OCI-LY3 (cell line): ENCODE measurements at regions not wholly inside any gene's neighbourhood (a gene's known extent, or its start where the extent isn't known, plus 50 kb on each side); places are given as distances from the start of the nearest gene placed in this dataset.
"Not testable (repeated sequence)": the region's sequence is repeated elsewhere in the genome, so short reads cannot be mapped to it uniquely, and the experiment has no call there.

Source experiments
- H2AFZ ChIP-seq: fragments of 200-600, 300-600 bp; shearing (Covaris generic); 2 replicates; pipeline ENCODE4 v1.6.0; 2014; ENCODE audit warnings: antibody characterized with exemption, low read depth, low read length
- H3K27ac ChIP-seq: fragments of 200-600, 300-600 bp; sonication (generic); 2 replicates; pipeline ENCODE4 v1.5.1; 2014; ENCODE audit warnings: mild to moderate bottlenecking, low read length, moderate library complexity, mixed read lengths
- H3K27me3 ChIP-seq: fragments of 200-600, 300-600 bp; sonication (generic); 2 replicates; pipeline ENCODE4 v1.6.1; 2014; ENCODE audit warnings: low read depth, low read length, mixed read lengths
- H3K36me3 ChIP-seq: fragments of 200-600, 300-600 bp; sonication (generic); replicated peaks from 2 replicates; pipeline ENCODE3; 2014; ENCODE audit warnings: low read depth, low read length, mixed read lengths
- H3K4me1 ChIP-seq: fragments of 300-600, 200-600 bp; sonication (generic); 2 replicates; pipeline ENCODE4 v1.6.1; 2014; ENCODE audit warnings: low read length, mixed read lengths
- H3K4me2 ChIP-seq: fragments of 200-600, 300-600 bp; sonication (generic); 2 replicates; pipeline ENCODE4 v1.6.1; 2014; ENCODE audit warnings: low read length, mixed read lengths
- H3K4me3 ChIP-seq: fragments of 300-600, 200-600 bp; sonication (generic); 2 replicates; pipeline ENCODE4 v1.5.1; 2014; ENCODE audit warnings: antibody characterized with exemption, mild to moderate bottlenecking, low read length, moderate library complexity
- H3K79me2 ChIP-seq: fragments of 300-600, 200-600 bp; shearing (Covaris generic); 2 replicates; pipeline ENCODE4 v1.6.1; 2014; ENCODE audit warnings: mild to moderate bottlenecking, low read length, mixed read lengths
- H3K9ac ChIP-seq: fragments of 300-600, 200-600 bp; shearing (Covaris generic); 2 replicates; pipeline ENCODE4 v1.6.0; 2014; ENCODE audit warnings: mild to moderate bottlenecking, low read length, moderate library complexity
- H3K9me3 ChIP-seq: fragments of 200-600, 300-600 bp; shearing (Covaris generic); 2 replicates; pipeline ENCODE4 v1.6.1; 2014; ENCODE audit warnings: low read length, mixed read lengths; ENCODE audit not compliant: insufficient read depth
- H4K20me1 ChIP-seq: fragments of 200-600, 300-600 bp; sonication (generic); 2 replicates; pipeline ENCODE4 v1.6.1; 2016; ENCODE audit warnings: low read length, mixed read lengths; ENCODE audit not compliant: insufficient read depth
- CTCF ChIP-seq: fragments of 200-600, 300-600 bp; sonication (generic); IDR thresholded peaks from 2 replicates; pipeline ENCODE4 v1.5.1; 2014; ENCODE audit warnings: antibody characterized with exemption, low read length, low read depth
- EZH2phosphoT487 ChIP-seq: fragments of 200-600 bp; shearing (Covaris generic); IDR thresholded peaks from 2 replicates; pipeline ENCODE4 v1.6.1; 2018; ENCODE audit warnings: antibody characterized with exemption, mixed run types, low read depth

DNA sequence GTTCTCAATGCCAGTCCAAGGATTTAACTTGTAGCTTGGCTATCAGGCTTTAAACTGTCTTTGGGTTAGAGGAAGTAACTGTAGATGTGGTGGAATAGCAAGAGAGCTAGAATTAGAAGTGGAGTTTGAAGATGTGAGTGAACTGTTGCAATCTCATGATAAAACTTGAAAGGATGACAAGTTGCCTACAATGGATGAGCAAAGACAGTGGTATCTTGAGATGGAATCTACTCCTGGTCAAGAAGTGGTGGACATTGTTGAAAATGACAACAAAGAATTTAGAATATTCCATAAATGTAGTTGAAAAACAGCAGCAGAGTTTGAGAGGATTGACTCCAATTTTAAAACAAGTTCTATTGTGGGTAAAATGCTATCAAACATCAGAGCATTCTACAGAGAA is 199.0 kb downstream of the DUSP6 start:
- Histone ChIP-seq H3K4me1 (peaks cover 13% of the 10 kb centered on the region), H3K4me2 (no peak overlapping the region), H4K20me1 (no peaks in the 10 kb centered on the region), H3K36me3 (no peaks in the 10 kb centered on the region), H3K79me2 (no peaks in the 10 kb centered on the region), H3K27ac (no peak overlapping the region), H3K9ac (no peak overlapping the region), H3K4me3 (no peak overlapping the region), H3K27me3 (no peaks in the 10 kb centered on the region), H2AFZ (no peak overlapping the region), H3K9me3 (no peaks in the 10 kb centered on the region)
- TF ChIP-seq EZH2phosphoT487 = no peak
- no peak for TF ChIP-seq CTCF

DNA sequence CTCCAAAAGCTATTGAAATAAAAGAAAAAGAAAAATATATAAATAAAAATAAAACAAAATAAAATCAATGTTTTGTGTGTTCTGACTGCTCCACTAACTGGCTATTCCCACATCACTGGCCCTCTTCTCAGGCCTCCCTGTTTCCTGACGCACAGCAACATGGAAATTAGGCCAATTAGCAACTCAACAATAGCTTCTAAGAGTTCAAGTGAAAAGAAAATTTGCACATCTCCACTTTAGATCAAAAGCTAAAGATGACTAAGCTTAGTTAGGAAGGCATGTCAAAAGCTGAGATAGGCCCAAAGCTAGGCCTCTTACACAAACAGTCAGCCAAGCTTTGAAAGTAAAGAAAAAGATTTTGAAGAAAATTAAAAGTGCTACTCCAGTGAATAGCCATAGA is 200.8 kb downstream of the DUSP6 start:
- no peak for TF ChIP-seq CTCF
- H4K20me1 ChIP-seq = no peaks in the 10 kb centered on the region

GRCh38 chr12:89150789-89151188 is 201.5 kb downstream of the DUSP6 start:
- H3K27me3 ChIP-seq, H3K9me3 ChIP-seq, H3K9ac ChIP-seq, H3K4me3 ChIP-seq, H3K36me3 ChIP-seq, H4K20me1 ChIP-seq, H3K79me2 ChIP-seq, H3K27ac ChIP-seq, H3K4me1 ChIP-seq, H3K4me2 ChIP-seq, H2AFZ ChIP-seq: not testable (repeated sequence)

More for the DNA sequence above, 200.8 kb downstream of the DUSP6 start:
- H3K4me1 ChIP-seq = peaks cover 5% of the 10 kb centered on the region
- no peak overlapping the region for H3K4me2 ChIP-seq
- H3K27me3 ChIP-seq = no peaks in the 10 kb centered on the region
- no peak overlapping the region for H2AFZ ChIP-seq
- no peak overlapping the region for H3K27ac ChIP-seq
- H3K36me3 ChIP-seq = no peaks in the 10 kb centered on the region
- H3K79me2 ChIP-seq = no peaks in the 10 kb centered on the region
- H3K9ac ChIP-seq = no peak overlapping the region
- no peak overlapping the region for H3K4me3 ChIP-seq
- H3K9me3 ChIP-seq = no peaks in the 10 kb centered on the region

DNA sequence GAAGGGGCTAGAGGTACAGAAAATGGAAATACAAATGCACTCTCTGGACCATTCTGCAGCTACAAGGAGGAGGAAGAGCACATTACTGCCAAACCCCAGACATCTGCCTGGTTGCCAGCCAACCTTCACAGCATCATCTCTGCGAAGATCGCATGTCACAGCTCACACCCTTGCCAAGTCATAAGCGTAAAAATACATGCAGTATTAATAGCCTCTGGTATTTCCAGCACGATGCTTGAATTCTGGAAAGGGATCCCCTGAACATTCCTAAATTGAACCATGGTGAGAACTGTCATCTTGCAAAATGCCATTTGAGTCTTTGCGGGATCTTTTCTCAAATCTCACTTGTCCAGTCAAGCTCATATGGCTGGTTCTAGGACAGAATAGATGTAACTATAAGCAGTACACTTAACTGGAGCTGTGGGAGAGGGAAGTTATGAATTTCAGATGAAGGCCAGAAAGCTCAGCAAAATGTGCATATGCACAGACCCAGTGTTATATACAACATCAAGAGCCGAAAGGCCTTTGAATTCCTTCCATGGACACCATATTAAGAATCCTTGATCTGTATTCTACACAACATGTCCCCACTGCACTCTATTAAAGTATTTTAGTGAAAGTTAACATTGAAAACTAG is 211.6 kb downstream of the DUSP6 start:
- Histone ChIP-seq H3K4me3 (no peak overlapping the region), H3K79me2 (no peaks in the 10 kb centered on the region), H2AFZ (no peak overlapping the region), H3K9ac (no peak overlapping the region), H3K9me3 (no peaks in the 10 kb centered on the region), H3K27me3 (no peaks in the 10 kb centered on the region), H4K20me1 (no peaks in the 10 kb centered on the region), H3K4me1 (peaks cover 6% of the 10 kb centered on the region), H3K36me3 (no peaks in the 10 kb centered on the region), H3K4me2 (no peak overlapping the region), H3K27ac (no peak overlapping the region)
- TF ChIP-seq EZH2phosphoT487 (no peak), CTCF (no peak)

DNA sequence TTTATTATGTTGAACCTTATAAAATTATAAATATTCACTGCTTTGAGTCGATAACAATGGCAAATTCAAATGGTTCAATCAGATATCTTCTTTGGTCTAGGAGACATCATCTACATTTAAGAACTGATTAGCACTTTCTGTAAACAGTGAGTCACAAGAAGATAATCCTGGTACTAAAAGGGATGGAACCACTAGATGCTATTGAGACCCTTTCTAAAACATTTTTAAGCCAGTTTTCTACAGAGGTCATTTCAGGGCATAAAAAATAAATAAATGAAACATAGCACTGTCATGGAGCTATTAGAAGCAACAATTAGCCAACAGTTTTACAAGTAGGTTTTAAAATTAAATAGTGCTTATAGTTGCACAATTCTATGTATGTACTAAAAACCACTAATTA is 212.2 kb downstream of the DUSP6 start:
- H3K4me3 ChIP-seq = no peak overlapping the region
- H3K27me3 ChIP-seq = no peaks in the 10 kb centered on the region
- H3K4me2 ChIP-seq = no peak overlapping the region
- H2AFZ ChIP-seq = no peak overlapping the region
- H3K79me2 ChIP-seq = no peaks in the 10 kb centered on the region
- TF ChIP-seq CTCF (no peak), EZH2phosphoT487 (no peak)
- no peaks in the 10 kb centered on the region for H3K9me3 ChIP-seq
- no peak overlapping the region for H3K27ac ChIP-seq
- H3K36me3 ChIP-seq = no peaks in the 10 kb centered on the region
- H3K9ac ChIP-seq = no peak overlapping the region
- peaks cover 6% of the 10 kb centered on the region for H3K4me1 ChIP-seq
- no peaks in the 10 kb centered on the region for H4K20me1 ChIP-seq
